AG09319 (cell line): ENCODE measurements at regions not wholly inside any gene's neighbourhood (a gene's known extent, or its start where the extent isn't known, plus 50 kb on each side); places are given as distances from the start of the nearest gene placed in this dataset.

Source experiments
- DNase-seq: peaks from one replicate; pipeline ENCODE4 v3.0.0-alpha.2; 2010; ENCODE audit warnings: low read depth; ENCODE audit errors: extremely low read depth
- CTCF ChIP-seq: IDR thresholded peaks from 2 replicates; pipeline ENCODE4 v1.5.1; 2011; ENCODE audit warnings: low read depth, mild to moderate bottlenecking, inconsistent platforms, low read length, moderate library complexity

- DNase-seq: no peak
- TF ChIP-seq CTCF: no peak
These were observed 221.6 kb downstream of the LTN1 start for GRCh38 chr21:28770867-28771661.

GRCh38 chr21:28769683-28770082, 223.0 kb downstream of the LTN1 start:
- no peak for DNase-seq
- no peak for TF ChIP-seq CTCF

- no peak for DNase-seq
- TF ChIP-seq CTCF: no peak
These were observed 223.9 kb downstream of the LTN1 start for GRCh38 chr21:28768753-28769152.

- no peak for DNase-seq
- TF ChIP-seq CTCF: no peak
These were observed 225.2 kb downstream of the LTN1 start for GRCh38 chr21:28767523-28767922.

- DNase-seq: no peak
- TF ChIP-seq CTCF: no peak
These were observed 228.8 kb downstream of the LTN1 start for GRCh38 chr21:28763809-28764418.

- DNase-seq: no peak
- no peak for TF ChIP-seq CTCF
These were observed 230.3 kb downstream of the LTN1 start for GRCh38 chr21:28762357-28762735.

GRCh38 chr21:28761674-28762356, 230.9 kb downstream of the LTN1 start:
- no peak for TF ChIP-seq CTCF
- DNase-seq: no peak
